Parathyroid adenoma (tissue), 2 donors: ENCODE measurements at regions not wholly inside any gene's neighbourhood (a gene's known extent, or its start where the extent isn't known, plus 50 kb on each side); places are given as distances from the start of the nearest gene placed in this dataset.

Source experiments
- H2AFZ ChIP-seq: fragments of 300-600 bp; sonication (generic); one replicate; pipeline ENCODE4 v1.7.0; 2017; ENCODE audit warnings: antibody characterized with exemption, mild to moderate bottlenecking
- H3K27ac ChIP-seq: fragments of 300-600 bp; sonication (generic); one replicate; pipeline ENCODE4 v1.7.0; 2017
- H3K27me3 ChIP-seq: fragments of 300-600 bp; sonication (generic); one replicate; pipeline ENCODE4 v1.7.0; 2017; ENCODE audit warnings: low read length; ENCODE audit not compliant: control insufficient read depth, insufficient read depth
- H3K36me3 ChIP-seq: fragments of 300-600 bp; sonication (generic); one replicate; pipeline ENCODE4 v1.7.0; 2017; ENCODE audit warnings: low read length; ENCODE audit not compliant: control insufficient read depth, insufficient read depth
- H3K4me1 ChIP-seq: fragments of 300-600 bp; sonication (generic); one replicate; pipeline ENCODE4 v1.7.0; 2017; ENCODE audit warnings: control low read depth
- H3K4me2 ChIP-seq: fragments of 300-600 bp; sonication (generic); one replicate; pipeline ENCODE4 v1.7.0; 2017; ENCODE audit warnings: low read length
- H3K4me3 ChIP-seq: fragments of 300-600 bp; sonication (generic); one replicate; pipeline ENCODE4 v1.7.0; 2017; ENCODE audit warnings: low read depth, low read length
- H3K79me2 ChIP-seq: fragments of 300-600 bp; sonication (generic); one replicate; pipeline ENCODE4 v1.7.0; 2017; ENCODE audit warnings: control low read depth
- H3K9ac ChIP-seq: fragments of 300-600 bp; sonication (generic); one replicate; pipeline ENCODE4 v1.7.0; 2017; ENCODE audit warnings: mild to moderate bottlenecking
- H3K9me3 ChIP-seq: fragments of 300-600 bp; sonication (generic); one replicate; pipeline ENCODE4 v1.7.0; 2017; ENCODE audit warnings: low read length; ENCODE audit not compliant: control insufficient read depth
- CTCF ChIP-seq: fragments of 300-600 bp; sonication (generic); IDR thresholded peaks from one replicate; pipeline ENCODE4 v1.7.0; 2017; ENCODE audit warnings: antibody characterized with exemption, mild to moderate bottlenecking
- donor health status: primary hyperparathyroidism.

DNA sequence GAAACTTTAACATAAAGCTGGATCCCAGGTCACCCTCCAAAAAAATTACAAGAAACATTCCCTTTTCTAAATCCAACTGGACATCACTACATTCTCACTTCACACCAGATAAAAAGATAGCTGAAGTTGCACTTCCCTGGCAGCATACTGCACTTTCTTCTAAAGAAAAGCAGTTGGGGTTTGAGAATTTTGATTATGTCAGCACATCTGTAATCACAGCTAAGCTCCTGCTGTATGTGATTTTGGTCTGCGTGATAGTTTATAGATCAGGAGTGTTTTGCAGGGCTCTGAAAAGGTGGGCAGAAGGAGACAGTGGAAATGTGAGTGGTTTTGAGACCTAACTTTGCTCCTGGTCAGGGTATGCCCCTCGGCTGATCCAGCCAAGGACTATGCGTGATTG is 199.1 kb upstream of the AKR1E2 start:
- no peaks in the 10 kb centered on the region for H3K36me3 ChIP-seq
- no peak for TF ChIP-seq CTCF
- H3K27me3 ChIP-seq = no peaks in the 10 kb centered on the region
- H3K9me3 ChIP-seq = no peaks in the 10 kb centered on the region
- H3K27ac ChIP-seq = no peak overlapping the region
- H3K4me1 ChIP-seq = no peaks in the 10 kb centered on the region
- H3K9ac ChIP-seq = no peak overlapping the region
- H3K4me2 ChIP-seq = no peak overlapping the region
- no peak overlapping the region for H3K4me3 ChIP-seq
- no peak overlapping the region for H2AFZ ChIP-seq
- no peaks in the 10 kb centered on the region for H3K79me2 ChIP-seq

GRCh38 chr10:4623757-4624420 is 202.1 kb upstream of the AKR1E2 start:
- H3K36me3 ChIP-seq = no peaks in the 10 kb centered on the region
- H3K27ac ChIP-seq = no peak overlapping the region
- TF ChIP-seq CTCF = no peak
- no peaks in the 10 kb centered on the region for H3K27me3 ChIP-seq
- H3K4me1 ChIP-seq = no peaks in the 10 kb centered on the region
- H3K9ac ChIP-seq = no peak overlapping the region
- H3K4me3 ChIP-seq = no peak overlapping the region
- no peaks in the 10 kb centered on the region for H3K9me3 ChIP-seq
- H3K4me2 ChIP-seq = no peak overlapping the region
- H2AFZ ChIP-seq = no peak overlapping the region
- no peaks in the 10 kb centered on the region for H3K79me2 ChIP-seq

DNA sequence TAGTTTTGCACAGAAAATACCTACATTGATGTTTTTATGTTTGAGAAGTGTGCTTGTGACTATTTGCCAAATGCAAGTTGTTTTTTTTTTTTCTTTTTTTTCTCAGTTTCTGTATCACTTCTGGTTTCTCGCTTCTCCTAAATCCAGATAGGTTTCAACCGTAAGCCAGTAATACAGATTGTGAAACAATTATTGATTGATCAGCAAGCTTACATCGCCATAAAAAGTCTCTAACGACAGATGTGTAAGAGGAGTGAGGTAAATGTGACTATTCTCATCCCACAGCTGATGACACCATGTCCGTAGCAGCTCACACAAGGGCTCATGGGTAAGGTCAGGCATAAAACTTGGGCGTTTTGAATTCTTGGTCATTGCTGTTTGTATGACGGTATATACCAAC is 202.8 kb upstream of the AKR1E2 start:
- Histone ChIP-seq H3K36me3 (no peaks in the 10 kb centered on the region), H3K9ac (no peak overlapping the region), H2AFZ (no peak overlapping the region), H3K4me2 (no peak overlapping the region), H3K79me2 (no peaks in the 10 kb centered on the region), H3K4me1 (no peaks in the 10 kb centered on the region), H3K4me3 (no peak overlapping the region), H3K9me3 (no peaks in the 10 kb centered on the region), H3K27ac (no peak overlapping the region), H3K27me3 (no peaks in the 10 kb centered on the region)
- TF ChIP-seq CTCF = no peak

- H3K4me1 ChIP-seq = no peaks in the 10 kb centered on the region
- no peak overlapping the region for H3K4me2 ChIP-seq
- H3K9ac ChIP-seq = no peak overlapping the region
- no peaks in the 10 kb centered on the region for H3K79me2 ChIP-seq
- no peaks in the 10 kb centered on the region for H3K9me3 ChIP-seq
- no peak overlapping the region for H2AFZ ChIP-seq
- H3K27me3 ChIP-seq = no peaks in the 10 kb centered on the region
- no peak overlapping the region for H3K27ac ChIP-seq
- H3K36me3 ChIP-seq = no peaks in the 10 kb centered on the region
- H3K4me3 ChIP-seq = no peak overlapping the region
- no peak for TF ChIP-seq CTCF
Observed at GRCh38 chr10:4622384-4622783, 203.6 kb upstream of the AKR1E2 start.

- no peaks in the 10 kb centered on the region for H3K9me3 ChIP-seq
- no peak for TF ChIP-seq CTCF
- H3K4me2 ChIP-seq = no peak overlapping the region
- H3K27ac ChIP-seq = no peak overlapping the region
- no peaks in the 10 kb centered on the region for H3K27me3 ChIP-seq
- no peaks in the 10 kb centered on the region for H3K79me2 ChIP-seq
- H2AFZ ChIP-seq = no peak overlapping the region
- H3K4me1 ChIP-seq = no peaks in the 10 kb centered on the region
- no peak overlapping the region for H3K4me3 ChIP-seq
- H3K9ac ChIP-seq = no peak overlapping the region
- no peaks in the 10 kb centered on the region for H3K36me3 ChIP-seq
Observed at GRCh38 chr10:4617589-4617988, 208.4 kb upstream of the AKR1E2 start.
